ENCODE measurements at regions not wholly inside any gene's neighbourhood (a gene's known extent, or its start where the extent isn't known, plus 50 kb on each side); places are given as distances from the start of the nearest gene placed in this dataset.
"Not testable (repeated sequence)": the region's sequence is repeated elsewhere in the genome, so short reads cannot be mapped to it uniquely, and the experiment has no call there.

DNA sequence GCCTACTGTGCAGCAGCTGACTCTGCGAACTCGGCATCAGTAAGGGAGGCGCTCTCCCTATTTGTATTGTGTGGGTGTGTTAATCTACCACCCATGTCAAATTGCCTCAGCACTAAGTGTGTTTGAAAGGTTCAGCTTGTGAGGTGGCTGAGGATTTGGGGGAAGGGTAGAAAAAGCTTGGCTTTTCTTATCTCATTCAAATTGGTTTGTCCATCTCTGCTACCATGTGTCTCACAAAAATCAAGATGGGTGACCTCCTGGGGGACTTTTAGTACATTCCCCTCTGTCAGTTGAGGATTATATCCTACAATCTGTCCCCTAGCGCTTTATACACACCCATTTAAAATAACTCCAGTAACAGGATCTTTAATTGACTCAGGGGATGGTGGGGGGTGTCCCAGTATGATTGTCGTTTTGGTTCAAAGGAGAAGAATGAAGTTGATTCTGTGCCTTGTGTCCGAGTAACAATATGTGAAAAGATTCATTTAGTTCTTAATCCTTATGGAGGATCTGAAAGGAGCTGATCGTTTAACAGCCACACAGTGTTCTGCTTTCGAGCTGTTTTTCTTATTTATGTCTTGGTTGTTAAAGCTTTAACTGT lies 609.6 kb downstream of the PKHD1 start:
- Histone ChIP-seq H3K9me3 (ENCODE audit: control insufficient read depth, insufficient read depth, low read depth, low read length) (no peaks in the 10 kb centered on the region), H2AFZ (ENCODE audit: low read length) (no peak overlapping the region), H4K20me1 (ENCODE audit: control insufficient read depth, extremely low read depth, insufficient read depth, low read length) (no peaks in the 10 kb centered on the region), H3K9ac (ENCODE audit: insufficient read depth, low read length) (no peak overlapping the region), H3K79me2 (ENCODE audit: control insufficient read depth, insufficient read depth, low read length) (no peaks in the 10 kb centered on the region), H3K4me1 (ENCODE audit: control insufficient read depth, extremely low read depth, insufficient read depth, low read length) (no peaks in the 10 kb centered on the region), H3K36me3 (ENCODE audit: control insufficient read depth, insufficient read depth, low read length) (no peaks in the 10 kb centered on the region), H3K4me3 (replicated peaks in 1 of 4; ENCODE audit: control extremely low read depth in 1 of 4, insufficient read depth in 1 of 4, low read depth in 3 of 4, low read length in 4 of 4) (no peak overlapping the region), H3K27me3 (ENCODE audit: control insufficient read depth, insufficient read depth, low read length) (no peaks in the 10 kb centered on the region), H3K4me2 (ENCODE audit: extremely low read depth, insufficient read depth, low read length) (no peak overlapping the region), H3K27ac (ENCODE audit: insufficient read depth, low read length) (no peak overlapping the region)
- DNase-seq (ENCODE audit: low read depth in 2 of 2): no peak
- TF ChIP-seq, protein P1, sequence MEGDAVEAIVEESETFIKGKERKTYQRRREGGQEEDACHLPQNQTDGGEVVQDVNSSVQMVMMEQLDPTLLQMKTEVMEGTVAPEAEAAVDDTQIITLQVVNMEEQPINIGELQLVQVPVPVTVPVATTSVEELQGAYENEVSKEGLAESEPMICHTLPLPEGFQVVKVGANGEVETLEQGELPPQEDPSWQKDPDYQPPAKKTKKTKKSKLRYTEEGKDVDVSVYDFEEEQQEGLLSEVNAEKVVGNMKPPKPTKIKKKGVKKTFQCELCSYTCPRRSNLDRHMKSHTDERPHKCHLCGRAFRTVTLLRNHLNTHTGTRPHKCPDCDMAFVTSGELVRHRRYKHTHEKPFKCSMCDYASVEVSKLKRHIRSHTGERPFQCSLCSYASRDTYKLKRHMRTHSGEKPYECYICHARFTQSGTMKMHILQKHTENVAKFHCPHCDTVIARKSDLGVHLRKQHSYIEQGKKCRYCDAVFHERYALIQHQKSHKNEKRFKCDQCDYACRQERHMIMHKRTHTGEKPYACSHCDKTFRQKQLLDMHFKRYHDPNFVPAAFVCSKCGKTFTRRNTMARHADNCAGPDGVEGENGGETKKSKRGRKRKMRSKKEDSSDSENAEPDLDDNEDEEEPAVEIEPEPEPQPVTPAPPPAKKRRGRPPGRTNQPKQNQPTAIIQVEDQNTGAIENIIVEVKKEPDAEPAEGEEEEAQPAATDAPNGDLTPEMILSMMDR (conservative IDR thresholded peaks at IDR 0.05 in 1 of 2, IDR thresholded peaks at IDR 0.05 in 1 of 2; ENCODE audit: low read depth in 1 of 2, low read length in 2 of 2): no peak
- no peak for TF ChIP-seq EZH2 (IDR thresholded peaks at IDR 0.05; ENCODE audit: low read length, missing control alignments)

DNA sequence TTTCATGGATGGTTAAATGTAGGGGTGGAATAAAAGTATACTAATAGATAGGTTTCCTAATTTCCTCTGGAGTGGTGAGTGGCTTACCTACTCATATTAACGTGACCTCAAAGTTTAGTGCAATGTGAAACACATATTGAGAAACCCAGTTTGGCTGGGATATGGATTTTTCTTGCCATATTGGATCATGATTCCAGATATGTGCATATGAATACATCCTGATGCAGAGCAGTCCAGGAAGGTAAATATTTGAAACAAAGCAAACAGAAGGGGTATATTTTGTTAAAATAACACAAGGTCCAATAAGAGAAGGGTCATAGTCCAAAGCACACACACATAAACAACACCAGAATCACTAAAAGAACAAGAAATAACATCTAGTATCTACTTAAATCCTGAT lies 608.1 kb downstream of the PKHD1 start:
- Histone ChIP-seq H4K20me1 (ENCODE audit: control insufficient read depth, extremely low read depth, insufficient read depth, low read length) (no peaks in the 10 kb centered on the region), H3K36me3 (ENCODE audit: control insufficient read depth, insufficient read depth, low read length) (no peaks in the 10 kb centered on the region), H3K27ac (ENCODE audit: insufficient read depth, low read length) (no peak overlapping the region), H3K79me2 (ENCODE audit: control insufficient read depth, insufficient read depth, low read length) (no peaks in the 10 kb centered on the region), H3K9ac (ENCODE audit: insufficient read depth, low read length) (no peak overlapping the region), H3K4me2 (ENCODE audit: extremely low read depth, insufficient read depth, low read length) (no peak overlapping the region), H2AFZ (ENCODE audit: low read length) (no peak overlapping the region), H3K27me3 (ENCODE audit: control insufficient read depth, insufficient read depth, low read length) (no peaks in the 10 kb centered on the region), H3K9me3 (ENCODE audit: control insufficient read depth, insufficient read depth, low read depth, low read length) (no peaks in the 10 kb centered on the region), H3K4me3 (replicated peaks in 1 of 4; ENCODE audit: control extremely low read depth in 1 of 4, insufficient read depth in 1 of 4, low read depth in 3 of 4, low read length in 4 of 4) (no peak overlapping the region), H3K4me1 (ENCODE audit: control insufficient read depth, extremely low read depth, insufficient read depth, low read length) (no peaks in the 10 kb centered on the region)
- no peak for DNase-seq (ENCODE audit: low read depth in 2 of 2)
- TF ChIP-seq, protein P1 (conservative IDR thresholded peaks at IDR 0.05 in 1 of 2, IDR thresholded peaks at IDR 0.05 in 1 of 2; ENCODE audit: low read depth in 1 of 2, low read length in 2 of 2): no peak
- no peak for TF ChIP-seq EZH2 (IDR thresholded peaks at IDR 0.05; ENCODE audit: low read length, missing control alignments)

DNA sequence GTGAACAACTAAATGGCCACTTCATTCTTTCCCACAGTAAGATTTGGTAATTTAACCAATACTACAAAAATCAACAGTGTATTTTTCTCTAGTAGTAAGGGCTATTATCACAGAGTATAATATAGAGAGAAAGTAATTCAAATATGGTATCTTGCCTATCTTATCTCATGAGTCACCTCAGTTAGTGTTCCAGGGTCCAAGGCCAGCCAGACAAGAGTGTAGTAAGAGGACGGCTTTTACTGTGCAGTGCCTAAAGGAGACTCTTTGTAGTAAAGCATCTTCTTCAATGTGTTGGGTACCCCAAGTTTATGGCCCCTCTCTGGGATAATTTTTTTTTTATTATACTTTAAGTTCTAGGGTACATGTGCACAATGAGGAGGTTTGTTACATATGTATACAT lies 607.4 kb downstream of the PKHD1 start:
- Histone ChIP-seq H3K27me3 (ENCODE audit: control insufficient read depth, insufficient read depth, low read length) (no peaks in the 10 kb centered on the region), H3K27ac (ENCODE audit: insufficient read depth, low read length) (no peak overlapping the region), H3K4me2 (ENCODE audit: extremely low read depth, insufficient read depth, low read length) (no peak overlapping the region), H3K4me3 (replicated peaks in 1 of 4; ENCODE audit: control extremely low read depth in 1 of 4, insufficient read depth in 1 of 4, low read depth in 3 of 4, low read length in 4 of 4) (no peak overlapping the region), H3K4me1 (ENCODE audit: control insufficient read depth, extremely low read depth, insufficient read depth, low read length) (no peaks in the 10 kb centered on the region), H3K79me2 (ENCODE audit: control insufficient read depth, insufficient read depth, low read length) (no peaks in the 10 kb centered on the region), H3K9ac (ENCODE audit: insufficient read depth, low read length) (no peak overlapping the region), H3K9me3 (ENCODE audit: control insufficient read depth, insufficient read depth, low read depth, low read length) (no peaks in the 10 kb centered on the region), H3K36me3 (ENCODE audit: control insufficient read depth, insufficient read depth, low read length) (no peaks in the 10 kb centered on the region), H4K20me1 (ENCODE audit: control insufficient read depth, extremely low read depth, insufficient read depth, low read length) (no peaks in the 10 kb centered on the region), H2AFZ (ENCODE audit: low read length) (no peak overlapping the region)
- TF ChIP-seq, protein P1 (conservative IDR thresholded peaks at IDR 0.05 in 1 of 2, IDR thresholded peaks at IDR 0.05 in 1 of 2; ENCODE audit: low read depth in 1 of 2, low read length in 2 of 2): no peak
- TF ChIP-seq EZH2 (IDR thresholded peaks at IDR 0.05; ENCODE audit: low read length, missing control alignments): no peak
- no peak for DNase-seq (ENCODE audit: low read depth in 2 of 2)

DNA sequence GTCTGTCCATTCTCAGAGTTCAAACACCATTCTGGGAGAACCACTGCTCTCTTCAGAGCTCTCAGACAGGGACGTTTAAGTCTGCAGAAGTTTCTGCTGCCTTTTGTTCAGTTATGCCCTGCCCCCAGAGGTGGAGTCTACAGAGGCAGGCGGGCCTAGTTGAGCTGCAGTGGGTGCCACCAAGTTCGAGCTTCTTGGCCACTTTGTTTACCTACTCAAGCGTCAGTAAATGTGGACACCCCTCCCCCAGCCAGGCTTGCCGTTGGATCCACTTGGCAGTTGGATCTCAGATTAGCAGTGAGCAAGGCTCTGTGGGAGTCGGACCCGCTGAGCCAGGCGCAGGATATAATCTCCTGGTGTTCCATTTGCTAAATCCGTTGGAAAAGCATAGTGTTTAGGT lies 601.5 kb downstream of the PKHD1 start:
- H3K9ac ChIP-seq (ENCODE audit: insufficient read depth, low read length); H2AFZ ChIP-seq (ENCODE audit: low read length); DNase-seq (ENCODE audit: low read depth in 2 of 2); H3K36me3 ChIP-seq (ENCODE audit: control insufficient read depth, insufficient read depth, low read length); H3K4me2 ChIP-seq (ENCODE audit: extremely low read depth, insufficient read depth, low read length); H3K79me2 ChIP-seq (ENCODE audit: control insufficient read depth, insufficient read depth, low read length); H3K4me1 ChIP-seq (ENCODE audit: control insufficient read depth, extremely low read depth, insufficient read depth, low read length); H3K27me3 ChIP-seq (ENCODE audit: control insufficient read depth, insufficient read depth, low read length); H3K4me3 ChIP-seq (replicated peaks in 1 of 4; ENCODE audit: control extremely low read depth in 1 of 4, insufficient read depth in 1 of 4, low read depth in 3 of 4, low read length in 4 of 4); H3K9me3 ChIP-seq (ENCODE audit: control insufficient read depth, insufficient read depth, low read depth, low read length); H3K27ac ChIP-seq (ENCODE audit: insufficient read depth, low read length); H4K20me1 ChIP-seq (ENCODE audit: control insufficient read depth, extremely low read depth, insufficient read depth, low read length): not testable (repeated sequence)
